GM12873 (cell line): ENCODE measurements at regions not wholly inside any gene's neighbourhood (a gene's known extent, or its start where the extent isn't known, plus 50 kb on each side); places are given as distances from the start of the nearest gene placed in this dataset.

Experiments used
- TF ChIP-seq, protein P1 (sequence below): IDR thresholded peaks from 2 replicates; pipeline ENCODE4 v1.5.1; 2012; ENCODE audit warnings: low read depth, mild to moderate bottlenecking, moderate library complexity, low read length, control low read depth; ENCODE audit not compliant: insufficient read depth; ENCODE audit errors: missing control alignments

- TF ChIP-seq, protein P1, sequence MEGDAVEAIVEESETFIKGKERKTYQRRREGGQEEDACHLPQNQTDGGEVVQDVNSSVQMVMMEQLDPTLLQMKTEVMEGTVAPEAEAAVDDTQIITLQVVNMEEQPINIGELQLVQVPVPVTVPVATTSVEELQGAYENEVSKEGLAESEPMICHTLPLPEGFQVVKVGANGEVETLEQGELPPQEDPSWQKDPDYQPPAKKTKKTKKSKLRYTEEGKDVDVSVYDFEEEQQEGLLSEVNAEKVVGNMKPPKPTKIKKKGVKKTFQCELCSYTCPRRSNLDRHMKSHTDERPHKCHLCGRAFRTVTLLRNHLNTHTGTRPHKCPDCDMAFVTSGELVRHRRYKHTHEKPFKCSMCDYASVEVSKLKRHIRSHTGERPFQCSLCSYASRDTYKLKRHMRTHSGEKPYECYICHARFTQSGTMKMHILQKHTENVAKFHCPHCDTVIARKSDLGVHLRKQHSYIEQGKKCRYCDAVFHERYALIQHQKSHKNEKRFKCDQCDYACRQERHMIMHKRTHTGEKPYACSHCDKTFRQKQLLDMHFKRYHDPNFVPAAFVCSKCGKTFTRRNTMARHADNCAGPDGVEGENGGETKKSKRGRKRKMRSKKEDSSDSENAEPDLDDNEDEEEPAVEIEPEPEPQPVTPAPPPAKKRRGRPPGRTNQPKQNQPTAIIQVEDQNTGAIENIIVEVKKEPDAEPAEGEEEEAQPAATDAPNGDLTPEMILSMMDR: no peak
Measured at GRCh38 chr19:33878030-33878544, 81.4 kb downstream of the KCTD15 start.

- TF ChIP-seq, protein P1: no peak
Measured at GRCh38 chr19:33878910-33879810, 82.5 kb downstream of the KCTD15 start.

- TF ChIP-seq, protein P1: no peak
Measured at GRCh38 chr19:33879818-33880575, 83.3 kb downstream of the KCTD15 start.

DNA sequence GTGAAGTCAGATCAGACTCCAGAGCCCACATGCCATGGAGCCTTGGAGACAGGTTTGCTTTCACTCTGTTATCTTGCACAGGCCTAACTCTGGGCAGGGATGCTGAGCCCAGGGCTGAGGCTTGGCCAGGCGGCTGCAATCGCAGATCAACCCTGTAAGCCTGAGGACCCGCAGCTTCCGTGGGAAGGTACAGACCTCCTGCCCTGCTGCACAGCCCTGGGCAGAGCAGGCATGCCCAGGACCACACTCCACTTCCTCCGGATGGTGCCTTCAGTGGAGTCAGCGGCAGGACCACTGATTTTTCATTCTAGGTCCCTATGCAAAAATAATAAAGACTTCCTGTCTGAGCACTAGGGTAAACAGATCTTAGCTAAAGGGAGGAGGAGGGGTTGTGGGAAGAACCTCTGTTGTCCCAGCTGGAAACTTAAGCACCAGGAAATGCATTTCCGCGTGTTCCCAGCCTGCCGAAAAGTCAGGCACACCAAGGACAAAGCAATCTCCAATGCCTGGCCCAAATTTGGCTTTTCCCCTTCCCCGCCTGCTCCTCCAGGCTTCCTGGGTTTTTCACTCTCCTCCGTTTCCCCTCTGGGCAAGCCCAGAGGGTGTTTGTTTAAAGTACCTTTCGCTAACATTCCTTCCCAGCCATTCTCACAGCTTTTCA, 87.3 kb downstream of the KCTD15 start:
- TF ChIP-seq, protein P1: no peak

DNA sequence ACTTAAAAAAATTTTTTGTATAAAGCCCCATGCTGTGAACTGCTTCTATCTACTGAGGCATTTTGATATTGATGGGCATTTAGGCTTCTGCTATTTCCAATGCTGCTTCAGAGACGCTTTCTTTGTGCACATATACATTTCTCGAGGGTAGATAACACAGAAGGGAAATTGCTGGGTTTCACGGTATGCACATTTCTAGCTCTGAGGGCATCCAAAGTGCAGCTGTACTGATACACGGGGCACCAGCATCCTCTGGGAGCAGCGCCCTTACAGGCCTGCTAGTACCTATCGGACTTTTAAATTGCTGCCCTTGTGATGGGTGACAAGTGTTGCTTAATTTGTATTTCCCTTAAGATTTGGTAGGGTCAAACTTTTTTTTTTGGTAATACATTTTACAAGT, 88.6 kb downstream of the KCTD15 start:
- TF ChIP-seq, protein P1: no peak

DNA sequence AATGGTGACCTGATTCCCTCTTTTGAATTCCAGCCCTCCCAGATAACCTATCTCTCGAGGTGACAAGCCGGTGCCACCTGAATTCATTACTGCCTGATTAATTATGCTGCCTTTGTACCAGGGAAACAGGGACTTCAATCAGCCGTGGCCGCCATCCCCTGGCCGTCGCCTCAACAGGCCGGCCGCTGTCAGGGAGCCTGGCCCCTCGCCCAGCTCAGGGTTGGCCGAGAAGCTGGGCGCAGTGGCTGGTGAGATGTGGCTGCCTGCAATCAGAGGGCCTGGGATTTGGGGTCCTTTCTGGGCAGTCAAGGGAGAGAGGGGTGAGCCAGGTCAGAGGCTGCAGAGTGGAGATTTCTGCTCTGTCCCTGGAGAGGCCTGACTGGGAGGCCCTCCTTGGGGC, 91.2 kb downstream of the KCTD15 start:
- TF ChIP-seq, protein P1: no peak
